SJCRH30 (cell line): ENCODE measurements at regions not wholly inside any gene's neighbourhood (a gene's known extent, or its start where the extent isn't known, plus 50 kb on each side); places are given as distances from the start of the nearest gene placed in this dataset.

Source experiments
- DNase-seq, 2 experiments: peaks; one replicate each; pipeline ENCODE4 v3.0.0-alpha.2; 2015 to 2020
- H3K27ac ChIP-seq: fragments of 250-450 bp; sonication (Bioruptor Pico); 2 replicates; pipeline ENCODE4 v1.5.1; 2020; ENCODE audit warnings: mild to moderate bottlenecking, moderate library complexity
- H3K27me3 ChIP-seq: fragments of 250-450 bp; sonication (Bioruptor Pico); 2 replicates; pipeline ENCODE4 v1.5.1; 2020; ENCODE audit warnings: mild to moderate bottlenecking, moderate library complexity
- H3K36me3 ChIP-seq: fragments of 250-450 bp; sonication (Bioruptor Pico); 2 replicates; pipeline ENCODE4 v1.5.1; 2020; ENCODE audit warnings: mild to moderate bottlenecking, moderate library complexity
- H3K4me1 ChIP-seq: fragments of 250-450 bp; sonication (Bioruptor Pico); 2 replicates; pipeline ENCODE4 v1.5.1; 2020; ENCODE audit warnings: mild to moderate bottlenecking, moderate library complexity
- H3K4me3 ChIP-seq: fragments of 250-450 bp; sonication (Bioruptor Pico); 2 replicates; pipeline ENCODE4 v1.5.1; 2020; ENCODE audit warnings: mild to moderate bottlenecking, moderate library complexity
- H3K9me3 ChIP-seq: fragments of 250-450 bp; sonication (Bioruptor Pico); replicated peaks from 2 replicates; pipeline ENCODE4 v1.5.1; 2020; ENCODE audit warnings: mild to moderate bottlenecking, moderate library complexity

DNA sequence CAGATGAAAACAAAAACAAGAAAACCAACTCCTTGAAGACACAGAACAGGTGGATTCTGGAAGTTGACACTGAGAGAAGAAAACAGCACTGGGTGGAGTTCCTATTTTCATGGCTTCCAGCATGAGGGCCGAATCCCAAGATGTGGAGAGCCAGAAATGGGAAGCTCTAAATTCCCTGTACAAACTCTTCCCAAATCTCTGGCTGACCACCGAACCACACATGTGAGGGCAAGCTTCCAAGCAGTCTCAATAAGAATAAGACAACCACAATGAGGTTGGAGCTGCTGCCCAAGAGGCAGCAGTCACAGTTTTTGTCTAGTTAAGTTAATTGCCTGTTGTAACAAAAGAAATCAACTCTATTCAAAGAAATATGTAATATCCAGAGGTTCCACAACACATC is 339.3 kb upstream of the SLC30A5 start:
- DNase-seq = no peak
- Histone ChIP-seq H3K27me3 (no peaks in the 10 kb centered on the region), H3K36me3 (no peaks in the 10 kb centered on the region)

DNA sequence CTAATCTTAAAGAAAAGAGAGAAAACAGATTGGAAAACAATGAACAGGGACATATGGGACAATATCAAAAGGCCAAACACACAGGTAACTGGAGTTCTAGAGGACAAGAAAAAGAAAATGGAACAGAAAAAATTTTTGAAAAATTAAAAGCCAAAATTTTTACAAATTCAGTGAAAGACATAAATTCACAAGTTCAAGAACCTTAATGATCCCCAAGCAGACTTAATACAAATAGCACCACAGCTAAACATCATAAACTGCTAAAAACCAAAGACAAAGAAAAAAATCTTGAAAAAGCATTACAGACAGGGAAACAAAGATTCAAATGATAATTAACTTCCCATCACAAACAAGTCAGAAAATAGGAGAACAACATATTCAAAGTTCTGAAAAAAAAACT is 338.5 kb upstream of the SLC30A5 start:
- DNase-seq = no peak
- Histone ChIP-seq H3K36me3 (no peaks in the 10 kb centered on the region), H3K27ac (no peak overlapping the region), H3K27me3 (no peaks in the 10 kb centered on the region), H3K9me3 (no peaks in the 10 kb centered on the region), H3K4me1 (no peaks in the 10 kb centered on the region), H3K4me3 (no peak overlapping the region)

More for the DNA sequence above, 339.3 kb upstream of the SLC30A5 start:
- Histone ChIP-seq H3K9me3 (no peaks in the 10 kb centered on the region), H3K27ac (no peak overlapping the region), H3K4me1 (peaks cover 3% of the 10 kb centered on the region; the same call in 1 of the 2 replicates), H3K4me3 (no peak overlapping the region)

DNA sequence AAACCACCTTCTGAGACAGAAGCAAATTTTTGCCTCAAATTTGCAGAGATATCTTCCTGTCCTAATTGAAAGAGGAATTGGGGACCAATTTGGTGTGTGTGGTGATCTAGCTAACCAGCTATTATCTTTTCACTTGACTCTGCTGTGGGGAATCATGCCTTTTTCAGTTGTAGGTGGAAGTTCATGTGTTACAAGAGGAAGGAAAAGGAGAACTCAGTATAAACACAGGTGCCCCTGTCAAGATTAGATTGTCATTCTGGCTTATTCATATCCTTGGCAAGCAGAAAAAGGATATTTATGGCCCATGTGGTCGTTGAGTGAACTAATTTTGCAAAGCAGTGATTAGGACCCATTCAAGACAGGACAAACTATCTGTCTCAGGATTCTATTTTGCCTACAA is 336.8 kb upstream of the SLC30A5 start:
- no peaks in the 10 kb centered on the region for H3K9me3 ChIP-seq
- H3K4me1 ChIP-seq = no peaks in the 10 kb centered on the region
- no peak overlapping the region for H3K4me3 ChIP-seq
- H3K36me3 ChIP-seq = no peaks in the 10 kb centered on the region
- no peak overlapping the region for H3K27ac ChIP-seq
- no peaks in the 10 kb centered on the region for H3K27me3 ChIP-seq
- DNase-seq = no peak

DNA sequence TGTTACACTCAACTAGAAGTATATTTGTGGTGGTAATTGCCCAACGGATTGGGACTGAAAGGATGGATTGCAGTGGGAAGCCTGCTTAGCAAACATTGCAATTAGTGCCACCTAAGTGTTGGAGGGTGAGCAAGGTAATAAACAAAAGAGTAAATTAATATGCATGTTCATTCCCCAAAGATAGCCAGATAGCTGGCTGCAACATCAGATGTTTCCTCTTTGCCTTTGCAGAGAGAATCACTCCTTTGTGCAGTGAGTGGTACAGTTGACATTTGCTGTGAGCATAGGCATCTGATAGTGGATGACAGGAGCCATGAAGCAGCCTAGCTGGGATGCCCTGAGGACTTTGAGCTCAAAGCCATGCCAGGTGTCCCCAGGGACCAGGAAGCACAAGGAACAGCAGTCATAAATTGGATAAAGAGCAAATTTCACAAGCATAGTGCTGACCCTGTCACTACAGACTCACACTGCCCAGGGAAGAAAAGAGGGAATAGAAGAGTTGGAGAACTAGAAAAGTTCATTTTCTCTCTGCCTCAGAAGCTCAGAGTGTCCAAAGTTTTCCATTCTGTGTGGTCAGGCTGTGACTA is 336.1 kb upstream of the SLC30A5 start:
- H3K4me3 ChIP-seq = no peak overlapping the region
- DNase-seq = peak in 1 of 2 experiments; percentile 9
- no peaks in the 10 kb centered on the region for H3K27me3 ChIP-seq
- H3K36me3 ChIP-seq = no peaks in the 10 kb centered on the region
- no peak overlapping the region for H3K27ac ChIP-seq
- H3K4me1 ChIP-seq = no peaks in the 10 kb centered on the region
- H3K9me3 ChIP-seq = no peaks in the 10 kb centered on the region

DNA sequence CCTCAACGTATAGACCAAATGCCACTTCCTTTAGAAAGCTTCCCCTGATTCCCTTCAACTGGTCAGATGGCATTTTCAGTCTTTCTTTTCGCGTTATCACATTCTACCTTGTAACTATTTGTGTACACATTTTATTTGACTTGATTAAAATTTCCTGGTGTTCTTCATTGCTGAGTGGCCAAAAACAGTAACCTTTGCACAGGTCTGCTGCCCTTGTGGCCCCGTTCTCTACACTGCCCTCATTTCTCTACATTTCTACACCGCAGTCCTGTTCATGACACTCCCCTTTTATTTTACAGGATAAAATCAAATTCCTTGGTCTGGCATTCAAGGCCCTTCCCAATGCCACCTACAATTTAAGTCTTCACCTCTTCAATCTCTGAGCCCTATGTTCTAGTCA is 334.2 kb upstream of the SLC30A5 start:
- H3K27me3 ChIP-seq = no peaks in the 10 kb centered on the region
- H3K4me1 ChIP-seq = no peaks in the 10 kb centered on the region
- H3K36me3 ChIP-seq = no peaks in the 10 kb centered on the region
- H3K4me3 ChIP-seq = no peak overlapping the region
- H3K9me3 ChIP-seq = no peaks in the 10 kb centered on the region
- no peak overlapping the region for H3K27ac ChIP-seq
- DNase-seq = no peak

DNA sequence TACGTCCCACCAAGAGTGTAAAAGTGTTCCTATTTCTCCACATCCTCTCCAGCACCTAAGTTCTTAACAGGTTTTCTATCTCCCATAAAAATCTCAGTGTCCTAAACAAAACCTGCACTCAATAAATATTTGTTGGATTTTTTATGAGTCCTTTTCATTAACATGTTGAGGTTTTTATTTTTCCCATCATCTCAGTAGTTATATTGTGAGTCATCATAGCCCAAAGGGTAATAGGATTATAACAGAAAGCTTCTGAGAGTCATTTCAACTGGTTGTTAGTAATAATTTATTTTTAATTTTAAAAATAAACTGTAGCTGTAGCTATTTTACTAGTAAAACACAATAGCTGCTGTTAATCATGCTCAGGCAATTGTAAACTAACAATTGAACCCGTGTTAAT is 331.6 kb upstream of the SLC30A5 start:
- Histone ChIP-seq H3K9me3 (no peaks in the 10 kb centered on the region), H3K4me1 (no peaks in the 10 kb centered on the region), H3K27me3 (no peaks in the 10 kb centered on the region), H3K27ac (no peak overlapping the region), H3K36me3 (no peaks in the 10 kb centered on the region), H3K4me3 (no peak overlapping the region)
- DNase-seq = no peak

DNA sequence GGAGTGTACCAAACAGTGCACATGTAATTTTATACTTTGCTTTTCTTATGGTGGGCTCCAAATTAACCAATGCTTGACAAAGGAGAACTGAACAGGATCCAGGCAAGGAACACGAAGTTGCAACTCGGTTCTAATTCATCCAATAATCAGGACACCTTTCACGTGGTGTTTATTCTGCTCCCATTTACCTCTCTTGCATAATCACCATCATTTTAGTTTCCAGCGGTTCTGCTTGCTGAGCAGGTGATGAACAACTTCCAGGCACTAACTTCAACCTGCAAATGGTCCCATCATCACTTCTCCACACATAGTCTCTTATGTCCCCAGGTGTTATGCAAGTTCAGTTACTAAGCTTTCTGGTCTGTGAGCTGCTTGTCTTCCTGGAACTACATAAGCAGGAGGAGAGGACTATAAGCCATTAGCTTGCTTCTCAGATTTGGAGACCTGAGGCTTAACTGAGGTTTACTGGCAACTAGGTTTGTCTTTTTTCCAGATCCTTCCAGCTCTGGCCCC is 326.8 kb upstream of the SLC30A5 start:
- H3K27me3 ChIP-seq = no peaks in the 10 kb centered on the region
- no peak for DNase-seq
- H3K27ac ChIP-seq = no peak overlapping the region
- no peaks in the 10 kb centered on the region for H3K4me1 ChIP-seq
- H3K4me3 ChIP-seq = no peak overlapping the region
- H3K36me3 ChIP-seq = no peaks in the 10 kb centered on the region
- no peaks in the 10 kb centered on the region for H3K9me3 ChIP-seq

DNA sequence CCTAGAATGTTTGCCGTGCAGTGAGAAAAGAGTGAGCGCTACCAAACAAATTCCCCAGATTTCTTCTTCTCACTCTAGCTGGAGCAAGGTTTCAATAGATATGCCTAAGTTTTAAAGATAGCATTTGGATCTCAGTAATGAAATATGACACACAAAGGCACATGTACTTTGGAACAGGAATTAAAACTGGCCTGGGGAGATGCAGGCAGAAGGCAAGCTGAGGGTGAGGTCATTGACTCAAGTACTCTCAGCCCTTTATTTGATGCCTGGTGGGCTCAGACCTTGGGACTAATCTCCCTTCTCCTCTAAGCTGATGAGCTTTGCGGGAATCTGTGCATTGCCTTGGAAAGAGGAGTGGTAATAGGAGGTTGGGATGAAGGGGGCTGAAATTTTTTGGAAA is 323.3 kb upstream of the SLC30A5 start:
- Histone ChIP-seq H3K27ac (no peak overlapping the region), H3K9me3 (no peaks in the 10 kb centered on the region), H3K27me3 (no peaks in the 10 kb centered on the region), H3K4me3 (no peak overlapping the region), H3K4me1 (no peaks in the 10 kb centered on the region), H3K36me3 (no peaks in the 10 kb centered on the region)
- DNase-seq = peak in 1 of 2 experiments; percentile 17

DNA sequence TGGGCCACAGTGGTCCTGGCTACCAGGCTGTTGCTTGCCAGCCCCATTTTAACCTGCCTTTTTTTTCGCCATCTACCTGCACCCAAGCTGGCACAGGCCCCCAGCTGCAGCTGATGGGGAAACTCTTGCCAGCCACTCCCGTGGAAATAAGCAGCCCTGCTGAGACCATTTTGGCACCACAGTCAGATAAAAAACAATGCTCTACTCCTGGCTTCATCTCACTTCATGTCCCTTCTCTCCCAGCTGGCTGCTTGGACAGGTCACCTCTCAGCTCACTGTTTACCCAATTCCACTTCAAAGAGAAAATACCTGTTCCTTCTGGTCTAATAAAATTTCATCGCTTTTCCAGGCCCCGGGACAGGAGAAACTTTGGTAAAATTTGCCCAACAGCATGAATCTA is 322.6 kb upstream of the SLC30A5 start:
- Histone ChIP-seq H3K9me3 (no peaks in the 10 kb centered on the region), H3K4me1 (no peaks in the 10 kb centered on the region), H3K36me3 (no peaks in the 10 kb centered on the region), H3K4me3 (no peak overlapping the region), H3K27ac (no peak overlapping the region), H3K27me3 (no peaks in the 10 kb centered on the region)
- no peak for DNase-seq

DNA sequence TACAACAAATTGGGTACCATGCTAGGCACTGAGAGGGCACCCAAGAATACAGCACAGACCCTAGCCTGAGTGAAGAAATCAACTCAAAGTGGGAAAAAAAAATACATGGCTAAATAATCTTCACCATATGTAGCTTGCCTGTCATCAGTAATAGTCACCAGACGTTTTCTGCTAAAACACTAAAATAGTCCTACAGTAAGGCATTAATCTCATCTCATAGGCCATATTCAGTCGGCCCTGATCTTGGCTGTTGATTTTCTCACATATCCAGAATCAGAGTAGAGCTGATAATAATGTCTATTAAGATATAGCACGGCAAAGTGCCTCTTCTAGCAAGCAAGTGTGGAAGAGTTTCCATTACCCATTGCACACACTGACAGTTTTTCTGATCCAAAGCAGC is 322.1 kb upstream of the SLC30A5 start:
- no peak overlapping the region for H3K27ac ChIP-seq
- H3K27me3 ChIP-seq = no peaks in the 10 kb centered on the region
- no peaks in the 10 kb centered on the region for H3K4me1 ChIP-seq
- H3K4me3 ChIP-seq = no peak overlapping the region
- no peaks in the 10 kb centered on the region for H3K36me3 ChIP-seq
- no peak for DNase-seq
- no peaks in the 10 kb centered on the region for H3K9me3 ChIP-seq

DNA sequence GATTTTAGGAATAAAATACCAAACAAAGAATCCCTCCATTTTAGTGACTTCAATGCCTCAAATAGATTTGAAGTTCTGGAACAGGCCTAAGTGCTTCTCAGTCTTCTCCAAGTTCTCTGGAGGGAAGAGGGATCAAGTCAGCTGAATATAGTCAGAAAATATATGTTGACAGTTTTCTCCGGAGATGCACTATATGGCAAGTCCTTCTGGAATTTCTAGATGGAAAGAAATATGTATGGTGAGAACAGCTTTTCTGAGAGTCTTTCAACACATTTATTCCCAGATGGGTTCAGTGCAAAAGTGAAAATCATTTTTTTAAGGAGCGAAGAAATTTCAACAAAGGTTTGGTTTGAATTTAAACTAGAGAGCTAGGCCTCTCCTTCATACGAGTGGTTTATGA is 317.4 kb upstream of the SLC30A5 start:
- Histone ChIP-seq H3K27me3 (no peaks in the 10 kb centered on the region), H3K9me3 (no peaks in the 10 kb centered on the region), H3K27ac (no peak overlapping the region), H3K36me3 (no peaks in the 10 kb centered on the region), H3K4me3 (no peak overlapping the region), H3K4me1 (no peaks in the 10 kb centered on the region)
- DNase-seq = no peak

DNA sequence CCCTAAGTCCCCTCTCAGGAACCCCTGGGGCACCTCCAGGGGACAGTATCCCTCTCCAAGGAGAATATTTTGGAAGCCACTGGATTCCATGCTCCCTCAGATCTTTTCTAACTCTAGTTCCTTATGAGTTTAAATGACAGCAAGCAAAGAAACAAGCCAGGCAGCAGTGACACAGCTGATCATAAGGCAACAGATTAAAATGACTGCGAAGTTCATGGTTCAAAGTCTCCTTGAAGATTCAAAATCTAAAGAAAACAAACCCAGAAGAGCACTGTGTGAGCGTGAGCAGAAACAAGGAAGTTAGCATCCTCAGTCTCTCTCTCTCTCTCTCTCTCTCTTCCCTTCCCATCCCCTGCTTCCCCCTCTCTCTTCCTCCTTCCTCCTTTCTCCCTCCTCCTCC is 316.7 kb upstream of the SLC30A5 start:
- DNase-seq = no peak
- no peaks in the 10 kb centered on the region for H3K36me3 ChIP-seq
- no peaks in the 10 kb centered on the region for H3K27me3 ChIP-seq
- no peak overlapping the region for H3K27ac ChIP-seq
- H3K4me1 ChIP-seq = no peaks in the 10 kb centered on the region
- H3K9me3 ChIP-seq = no peaks in the 10 kb centered on the region
- no peak overlapping the region for H3K4me3 ChIP-seq

DNA sequence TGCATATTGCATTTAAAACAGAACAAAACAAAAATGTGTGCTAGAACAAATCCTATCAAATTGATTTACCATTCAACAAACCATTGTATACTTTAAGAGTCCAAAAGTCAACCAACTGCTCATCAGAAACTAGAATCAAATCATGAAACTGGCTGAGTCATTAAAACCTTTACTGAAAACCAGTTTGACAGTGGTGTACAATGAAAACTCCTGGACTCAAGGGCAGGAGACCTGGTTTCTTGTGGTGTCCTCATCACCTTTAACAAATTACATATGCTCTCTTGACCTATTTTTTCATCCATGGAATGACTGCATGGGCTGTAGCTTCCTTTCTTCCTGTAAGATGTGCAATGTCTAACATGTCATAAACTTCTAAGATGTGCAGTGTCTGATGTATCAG is 315.3 kb upstream of the SLC30A5 start:
- DNase-seq = no peak
- Histone ChIP-seq H3K27me3 (no peaks in the 10 kb centered on the region), H3K4me3 (no peak overlapping the region), H3K27ac (no peak overlapping the region), H3K9me3 (no peaks in the 10 kb centered on the region), H3K4me1 (no peaks in the 10 kb centered on the region), H3K36me3 (no peaks in the 10 kb centered on the region)

DNA sequence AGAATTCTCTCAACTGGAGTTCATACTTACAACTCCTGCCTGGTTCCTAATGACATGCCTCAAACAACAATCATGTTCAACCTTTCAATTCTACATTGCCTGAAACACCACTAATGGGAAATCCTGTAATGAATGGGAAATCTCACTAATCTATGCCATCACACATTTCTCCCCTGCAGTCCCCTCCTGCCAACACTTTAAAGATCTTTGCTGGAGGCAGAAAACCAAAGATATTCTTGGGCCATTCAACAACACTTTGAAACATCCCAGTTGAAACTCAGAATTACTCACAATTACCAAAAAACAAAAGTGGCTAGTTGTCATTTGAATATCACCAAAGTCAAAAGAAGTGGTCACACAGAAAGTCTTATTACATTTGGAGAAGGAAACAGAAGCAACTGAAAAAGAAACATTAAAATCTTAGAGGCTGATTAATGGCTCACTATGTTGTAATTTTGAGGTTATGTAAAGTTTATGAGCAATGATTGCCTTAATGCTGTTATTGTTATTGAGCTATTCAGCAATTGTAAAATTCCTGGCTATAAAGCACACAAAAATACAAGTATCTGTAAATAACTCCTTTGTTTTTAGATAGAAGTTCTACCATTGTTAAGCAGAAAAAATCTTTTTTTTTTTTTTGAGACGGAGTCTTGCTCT is 313.4 kb upstream of the SLC30A5 start:
- no peak for DNase-seq
- no peaks in the 10 kb centered on the region for H3K36me3 ChIP-seq
- no peaks in the 10 kb centered on the region for H3K4me1 ChIP-seq
- H3K27me3 ChIP-seq = no peaks in the 10 kb centered on the region
- no peak overlapping the region for H3K27ac ChIP-seq
- no peak overlapping the region for H3K4me3 ChIP-seq
- H3K9me3 ChIP-seq = no peaks in the 10 kb centered on the region; the same call in 1 of the 2 replicates

DNA sequence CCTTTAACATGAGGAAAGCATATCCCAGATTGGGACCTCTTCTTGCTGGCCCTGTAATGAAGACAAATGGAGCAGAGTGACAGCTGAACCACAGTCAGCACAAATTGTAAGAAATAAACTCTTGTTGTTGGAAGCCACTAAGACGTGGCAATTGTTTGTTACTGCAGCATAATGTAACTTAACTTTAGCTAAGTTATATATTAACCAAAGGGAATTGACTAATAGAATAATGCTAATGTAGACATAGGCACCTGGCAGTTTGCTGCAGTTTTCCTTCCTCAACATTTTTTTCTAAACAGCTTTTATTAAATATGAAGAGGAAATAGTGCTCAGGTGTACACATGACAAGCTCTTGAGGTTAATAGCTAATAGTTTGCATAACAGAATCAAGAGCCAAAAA is 300.7 kb upstream of the SLC30A5 start:
- H3K27ac ChIP-seq = no peak overlapping the region
- no peaks in the 10 kb centered on the region for H3K4me1 ChIP-seq
- no peaks in the 10 kb centered on the region for H3K36me3 ChIP-seq
- no peak for DNase-seq
- no peak overlapping the region for H3K4me3 ChIP-seq
- no peaks in the 10 kb centered on the region for H3K9me3 ChIP-seq
- no peaks in the 10 kb centered on the region for H3K27me3 ChIP-seq

DNA sequence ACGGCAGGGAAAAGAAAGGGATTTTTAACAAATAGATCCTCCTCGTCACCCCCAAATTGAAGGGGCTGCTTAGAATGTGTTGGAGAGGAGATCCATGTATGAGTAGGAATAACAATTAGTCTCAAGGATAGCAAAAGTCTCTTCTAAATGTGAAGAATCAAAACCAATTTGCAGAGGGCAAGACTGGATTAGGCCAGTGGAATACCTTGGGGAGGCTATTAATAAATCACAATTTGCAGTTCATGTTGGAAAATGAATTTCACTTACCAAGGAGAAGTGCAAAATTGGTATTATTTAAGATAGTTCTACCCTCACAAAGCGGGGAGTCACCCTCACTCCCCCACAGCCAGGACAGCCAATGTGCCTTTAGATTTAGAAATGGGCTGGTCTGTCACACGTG is 299.8 kb upstream of the SLC30A5 start:
- Histone ChIP-seq H3K9me3 (no peaks in the 10 kb centered on the region), H3K27me3 (no peaks in the 10 kb centered on the region), H3K4me1 (no peaks in the 10 kb centered on the region), H3K36me3 (no peaks in the 10 kb centered on the region), H3K27ac (no peak overlapping the region), H3K4me3 (no peak overlapping the region)
- no peak for DNase-seq
